ENCODE measurements at regions not wholly inside any gene's neighbourhood (a gene's known extent, or its start where the extent isn't known, plus 50 kb on each side); places are given as distances from the start of the nearest gene placed in this dataset.

GRCh38 chr13:79847882-79848592 lies 367.1 kb downstream of the NDFIP2 start:
- Histone ChIP-seq H3K9me3 (ENCODE audit: control insufficient read depth, low read depth, low read length) (no peaks in the 10 kb centered on the region), H3K4me2 (ENCODE audit: control insufficient read depth, extremely low read depth, insufficient read depth, low read depth, low read length) (no peak overlapping the region), H3K36me3 (ENCODE audit: control insufficient read depth in 2 of 2, extremely low read depth in 1 of 2, insufficient read depth in 2 of 2, low read length in 2 of 2) (no peaks in the 10 kb centered on the region), H2AFZ (ENCODE audit: control insufficient read depth, low read length) (no peak overlapping the region), H3K9ac (ENCODE audit: control insufficient read depth, extremely low read depth, insufficient read depth, low read length) (no peak overlapping the region), H3K9me1 (ENCODE audit: control insufficient read depth, extremely low read depth, insufficient read depth, low read length) (no peaks in the 10 kb centered on the region), H3K27ac (ENCODE audit: control insufficient read depth, insufficient read depth, low read length) (no peak overlapping the region), H3K4me1 (ENCODE audit: control insufficient read depth, extremely low read depth, insufficient read depth, low read length) (peaks cover 16% of the 10 kb centered on the region), H3K4me3 (ENCODE audit: control insufficient read depth in 2 of 3, extremely low read depth in 1 of 3, insufficient read depth in 2 of 3, low read depth in 1 of 3, low read length in 3 of 3) (no peak overlapping the region), H4K20me1 (ENCODE audit: control insufficient read depth, extremely low read depth, insufficient read depth, low read length) (no peaks in the 10 kb centered on the region), H3K27me3 (ENCODE audit: control insufficient read depth, extremely low read depth, insufficient read depth, low read length) (no peaks in the 10 kb centered on the region), H3K79me2 (ENCODE audit: control insufficient read depth, insufficient read depth, low read length) (no peaks in the 10 kb centered on the region)
- dilution Hi-C loops (cut with MboI; ENCODE audit: extremely low pct_ligation_motif_present, low sequenced_read_pairs): no loop called here
- DNase-seq (ENCODE audit: low read depth, low spot score) (no peak), FAIRE-seq (no peak)
- TF ChIP-seq EZH2 (IDR thresholded peaks at IDR 0.05; ENCODE audit: low read length): no peak
- TF ChIP-seq, protein P1, sequence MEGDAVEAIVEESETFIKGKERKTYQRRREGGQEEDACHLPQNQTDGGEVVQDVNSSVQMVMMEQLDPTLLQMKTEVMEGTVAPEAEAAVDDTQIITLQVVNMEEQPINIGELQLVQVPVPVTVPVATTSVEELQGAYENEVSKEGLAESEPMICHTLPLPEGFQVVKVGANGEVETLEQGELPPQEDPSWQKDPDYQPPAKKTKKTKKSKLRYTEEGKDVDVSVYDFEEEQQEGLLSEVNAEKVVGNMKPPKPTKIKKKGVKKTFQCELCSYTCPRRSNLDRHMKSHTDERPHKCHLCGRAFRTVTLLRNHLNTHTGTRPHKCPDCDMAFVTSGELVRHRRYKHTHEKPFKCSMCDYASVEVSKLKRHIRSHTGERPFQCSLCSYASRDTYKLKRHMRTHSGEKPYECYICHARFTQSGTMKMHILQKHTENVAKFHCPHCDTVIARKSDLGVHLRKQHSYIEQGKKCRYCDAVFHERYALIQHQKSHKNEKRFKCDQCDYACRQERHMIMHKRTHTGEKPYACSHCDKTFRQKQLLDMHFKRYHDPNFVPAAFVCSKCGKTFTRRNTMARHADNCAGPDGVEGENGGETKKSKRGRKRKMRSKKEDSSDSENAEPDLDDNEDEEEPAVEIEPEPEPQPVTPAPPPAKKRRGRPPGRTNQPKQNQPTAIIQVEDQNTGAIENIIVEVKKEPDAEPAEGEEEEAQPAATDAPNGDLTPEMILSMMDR (optimal IDR thresholded peaks at IDR 0.05 in 1 of 3, IDR thresholded peaks at IDR 0.05 in 1 of 3, conservative IDR thresholded peaks at IDR 0.05 in 1 of 3; ENCODE audit: extremely low read depth in 1 of 3, insufficient read depth in 2 of 3, low read length in 3 of 3): no peak

- Histone ChIP-seq H3K36me3 (ENCODE audit: control insufficient read depth in 2 of 2, extremely low read depth in 1 of 2, insufficient read depth in 2 of 2, low read length in 2 of 2) (no peaks in the 10 kb centered on the region), H3K9me1 (ENCODE audit: control insufficient read depth, extremely low read depth, insufficient read depth, low read length) (no peaks in the 10 kb centered on the region), H3K9me3 (ENCODE audit: control insufficient read depth, low read depth, low read length) (no peaks in the 10 kb centered on the region), H3K4me3 (ENCODE audit: control insufficient read depth in 2 of 3, extremely low read depth in 1 of 3, insufficient read depth in 2 of 3, low read depth in 1 of 3, low read length in 3 of 3) (no peak overlapping the region), H3K79me2 (ENCODE audit: control insufficient read depth, insufficient read depth, low read length) (no peaks in the 10 kb centered on the region), H3K27ac (ENCODE audit: control insufficient read depth, insufficient read depth, low read length) (no peak overlapping the region), H2AFZ (ENCODE audit: control insufficient read depth, low read length) (no peak overlapping the region), H3K4me1 (ENCODE audit: control insufficient read depth, extremely low read depth, insufficient read depth, low read length) (peaks cover 11% of the 10 kb centered on the region), H3K4me2 (ENCODE audit: control insufficient read depth, extremely low read depth, insufficient read depth, low read depth, low read length) (no peak overlapping the region), H4K20me1 (ENCODE audit: control insufficient read depth, extremely low read depth, insufficient read depth, low read length) (no peaks in the 10 kb centered on the region), H3K9ac (ENCODE audit: control insufficient read depth, extremely low read depth, insufficient read depth, low read length) (no peak overlapping the region), H3K27me3 (ENCODE audit: control insufficient read depth, extremely low read depth, insufficient read depth, low read length) (no peaks in the 10 kb centered on the region)
- no peak for DNase-seq (ENCODE audit: low read depth, low spot score)
- TF ChIP-seq EZH2 (IDR thresholded peaks at IDR 0.05; ENCODE audit: low read length): no peak
- TF ChIP-seq, protein P1 (optimal IDR thresholded peaks at IDR 0.05 in 1 of 3, IDR thresholded peaks at IDR 0.05 in 1 of 3, conservative IDR thresholded peaks at IDR 0.05 in 1 of 3; ENCODE audit: extremely low read depth in 1 of 3, insufficient read depth in 2 of 3, low read length in 3 of 3): no peak
- dilution Hi-C loops (cut with MboI; ENCODE audit: extremely low pct_ligation_motif_present, low sequenced_read_pairs): no loop called here
- FAIRE-seq: no peak
Measured at GRCh38 chr13:79846386-79846785, 365.4 kb downstream of the NDFIP2 start.

Measured in keratinocyte (primary cell).